ENCODE measurements at regions not wholly inside any gene's neighbourhood (a gene's known extent, or its start where the extent isn't known, plus 50 kb on each side); places are given as distances from the start of the nearest gene placed in this dataset.

DNA sequence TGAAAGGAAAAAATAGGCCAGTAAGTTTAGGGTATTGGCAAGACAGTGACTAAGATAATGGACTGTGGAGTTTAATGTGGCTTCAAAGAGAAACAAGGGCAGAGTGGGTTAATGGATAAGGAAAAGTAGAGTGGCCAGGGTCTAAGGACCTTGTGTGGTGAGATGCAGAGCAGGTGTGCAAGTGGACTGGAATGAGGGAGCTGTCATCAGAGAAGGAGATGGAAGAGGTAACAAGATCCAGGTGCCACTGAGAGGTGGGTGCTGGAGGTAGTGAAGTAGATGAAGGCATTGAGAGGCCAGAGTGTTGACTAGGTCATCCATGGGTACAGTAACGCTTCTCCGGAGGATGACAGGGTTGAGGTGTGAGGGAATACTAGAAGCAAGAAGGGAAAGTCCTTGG is 136.1 kb downstream of the QRSL1 start:
- TF ChIP-seq, protein P1, sequence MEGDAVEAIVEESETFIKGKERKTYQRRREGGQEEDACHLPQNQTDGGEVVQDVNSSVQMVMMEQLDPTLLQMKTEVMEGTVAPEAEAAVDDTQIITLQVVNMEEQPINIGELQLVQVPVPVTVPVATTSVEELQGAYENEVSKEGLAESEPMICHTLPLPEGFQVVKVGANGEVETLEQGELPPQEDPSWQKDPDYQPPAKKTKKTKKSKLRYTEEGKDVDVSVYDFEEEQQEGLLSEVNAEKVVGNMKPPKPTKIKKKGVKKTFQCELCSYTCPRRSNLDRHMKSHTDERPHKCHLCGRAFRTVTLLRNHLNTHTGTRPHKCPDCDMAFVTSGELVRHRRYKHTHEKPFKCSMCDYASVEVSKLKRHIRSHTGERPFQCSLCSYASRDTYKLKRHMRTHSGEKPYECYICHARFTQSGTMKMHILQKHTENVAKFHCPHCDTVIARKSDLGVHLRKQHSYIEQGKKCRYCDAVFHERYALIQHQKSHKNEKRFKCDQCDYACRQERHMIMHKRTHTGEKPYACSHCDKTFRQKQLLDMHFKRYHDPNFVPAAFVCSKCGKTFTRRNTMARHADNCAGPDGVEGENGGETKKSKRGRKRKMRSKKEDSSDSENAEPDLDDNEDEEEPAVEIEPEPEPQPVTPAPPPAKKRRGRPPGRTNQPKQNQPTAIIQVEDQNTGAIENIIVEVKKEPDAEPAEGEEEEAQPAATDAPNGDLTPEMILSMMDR (conservative IDR thresholded peaks at IDR 0.05): no peak
- no peak for TF ChIP-seq EZH2 (IDR thresholded peaks at IDR 0.05; ENCODE audit: low read depth)

Data from PC-9 (cell line).